B cell (primary cell): ENCODE measurements at regions not wholly inside any gene's neighbourhood (a gene's known extent, or its start where the extent isn't known, plus 50 kb on each side); places are given as distances from the start of the nearest gene placed in this dataset.

Source experiments
- ATAC-seq: fragments of 200-7000 bp; cut with Tn5 transposase; one replicate; pipeline ENCODE4 v1.10.0; 2021; ENCODE audit warnings: low read depth, mild to moderate bottlenecking, moderate number of reproducible peaks, moderate library complexity
- CTCF ChIA-PET: fragments of 350-600 bp; sonication (Branson Sonifier 250); formaldehyde crosslinking; loops from one replicate; lab custom pipeline; 2021; ENCODE audit warnings: antibody characterized with exemption, inconsistent platforms; lab: Charles Lee
- POLR2A ChIA-PET: fragments of 350-600 bp; sonication (Branson Sonifier 250); formaldehyde crosslinking; loops from one replicate; lab custom pipeline; 2021; ENCODE audit warnings: antibody characterized with exemption; lab: Charles Lee
- DNase-seq: peaks from one replicate; pipeline ENCODE4 v3.0.0; 2013
- H2AFZ ChIP-seq: 2 replicates; pipeline ENCODE4 v1.6.1; 2012; ENCODE audit warnings: mild to moderate bottlenecking, low read depth, low read length; ENCODE audit not compliant: insufficient read depth, poor library complexity, severe bottlenecking
- H3K27ac ChIP-seq, 2 donors: 1 replicate in 1 of 2; 2 replicates in 1 of 2; pipeline ENCODE4 v1.5.1; 2012 to 2013; ENCODE audit warnings: low read length in 2 of 2, mild to moderate bottlenecking in 2 of 2, moderate library complexity in 1 of 2
- H3K27me3 ChIP-seq, 4 experiments: fragments of 200-600 bp in 1 of 4; sonication (generic) in 1 of 4; replicated peaks in 1 of 4; 1 replicate in 2 of 4; 2 replicates in 2 of 4; pipeline versions ENCODE4 v1.6.1 to v1.7.0; 2013 to 2016; ENCODE audit warnings: low read length in 3 of 4, mild to moderate bottlenecking in 2 of 4, mixed read lengths in 1 of 4, moderate library complexity in 1 of 4; ENCODE audit not compliant: insufficient read depth in 4 of 4, control insufficient read depth in 3 of 4; ENCODE audit errors: control extremely low read depth in 1 of 4
- H3K36me3 ChIP-seq, 2 experiments: replicated peaks in 1 of 2; 1 replicate in 1 of 2; 2 replicates in 1 of 2; pipeline versions ENCODE4 v1.6.1 to v1.7.1; 2013; ENCODE audit warnings: low read length in 1 of 2; ENCODE audit not compliant: insufficient read depth in 2 of 2, control insufficient read depth in 1 of 2; ENCODE audit errors: control extremely low read depth in 1 of 2, extremely low read depth in 1 of 2
- H3K4me1 ChIP-seq, 2 donors: fragments of 200-600 bp in 1 of 2; sonication (generic) in 1 of 2; 1 replicate in 1 of 2; 2 replicates in 1 of 2; pipeline versions ENCODE4 v1.5.1 to v1.6.1; 2013 to 2017; ENCODE audit warnings: low read length in 2 of 2; ENCODE audit not compliant: control insufficient read depth in 2 of 2, insufficient read depth in 2 of 2
- H3K4me2 ChIP-seq: replicated peaks from 2 replicates; pipeline ENCODE3; 2012; ENCODE audit warnings: mild to moderate bottlenecking, low read depth, low read length; ENCODE audit not compliant: poor library complexity, severe bottlenecking
- H3K4me3 ChIP-seq, 5 experiments: fragments of 200-600 bp in 1 of 5; sonication (generic) in 1 of 5; 1 replicate in 3 of 5; 2 replicates in 2 of 5; pipeline versions ENCODE4 v1.5.1 to v1.7.0; 2011 to 2016; ENCODE audit warnings: low read length in 4 of 5, mild to moderate bottlenecking in 4 of 5, low read depth in 2 of 5, control low read depth in 1 of 5, moderate library complexity in 1 of 5; ENCODE audit not compliant: insufficient read depth in 1 of 5; ENCODE audit errors: control extremely low read depth in 1 of 5, extremely low read depth in 1 of 5
- H3K79me2 ChIP-seq: fragments of 200-600 bp; sonication (generic); one replicate; pipeline ENCODE4 v1.6.0; 2016; ENCODE audit warnings: low read length; ENCODE audit not compliant: control insufficient read depth, insufficient read depth
- H3K9ac ChIP-seq: fragments of 200-600 bp; sonication (generic); 2 replicates; pipeline ENCODE4 v1.6.1; 2017; ENCODE audit warnings: mild to moderate bottlenecking, low read length, moderate library complexity
- H3K9me3 ChIP-seq, 3 donors: one replicate each; pipeline versions ENCODE4 v1.6.1 to v1.7.1; 2013; ENCODE audit warnings: low read length in 2 of 3; ENCODE audit not compliant: control insufficient read depth in 2 of 3, insufficient read depth in 1 of 3; ENCODE audit errors: control extremely low read depth in 1 of 3
- H4K20me1 ChIP-seq: 2 replicates; pipeline ENCODE4 v1.6.0; 2012; ENCODE audit warnings: mild to moderate bottlenecking, low read length; ENCODE audit not compliant: insufficient read depth, control insufficient read depth, poor library complexity, severe bottlenecking
- H3K27ac Mint-ChIP-seq: one replicate; pipeline ENCODE4 v1.8.0; 2021; ENCODE audit warnings: mixed read lengths
- H3K27me3 Mint-ChIP-seq: one replicate; pipeline ENCODE4 v1.8.0; 2021; ENCODE audit warnings: mixed read lengths
- H3K4me1 Mint-ChIP-seq: one replicate; pipeline ENCODE4 v1.8.0; 2021; ENCODE audit warnings: mixed read lengths
- H3K4me3 Mint-ChIP-seq: one replicate; pipeline ENCODE4 v1.8.0; 2021; ENCODE audit warnings: mixed read lengths
- H3K9me3 Mint-ChIP-seq: one replicate; pipeline ENCODE4 v1.8.0; 2022; ENCODE audit warnings: mixed read lengths; ENCODE audit not compliant: insufficient read depth
- EZH2 ChIP-seq: IDR thresholded peaks from 2 replicates; pipeline ENCODE4 v1.6.1; 2012; ENCODE audit warnings: borderline replicate concordance, low read depth, mild to moderate bottlenecking, moderate library complexity, low read length; ENCODE audit not compliant: insufficient read depth, poor library complexity, severe bottlenecking
- WGBS: methylation state at CpG from one replicate; pipeline ENCODE4 v1.1.5; 2013; ENCODE audit warnings: missing lambda C conversion rate; ENCODE audit not compliant: insufficient coverage; 5-methylcytosine and 5-hydroxymethylcytosine counted together
- intact Hi-C: fragments of 100-400 bp; cut with micrococcal nuclease; formaldehyde crosslinking; loops from one replicate; pipeline ENCODE4 v1.10.0; 2022
- TF ChIP-seq, protein P1 (sequence below): fragments of 200-600 bp; IDR thresholded peaks from one replicate; pipeline ENCODE4 v1.8.0; 2022; ENCODE audit warnings: antibody characterized with exemption, mild to moderate bottlenecking

DNA sequence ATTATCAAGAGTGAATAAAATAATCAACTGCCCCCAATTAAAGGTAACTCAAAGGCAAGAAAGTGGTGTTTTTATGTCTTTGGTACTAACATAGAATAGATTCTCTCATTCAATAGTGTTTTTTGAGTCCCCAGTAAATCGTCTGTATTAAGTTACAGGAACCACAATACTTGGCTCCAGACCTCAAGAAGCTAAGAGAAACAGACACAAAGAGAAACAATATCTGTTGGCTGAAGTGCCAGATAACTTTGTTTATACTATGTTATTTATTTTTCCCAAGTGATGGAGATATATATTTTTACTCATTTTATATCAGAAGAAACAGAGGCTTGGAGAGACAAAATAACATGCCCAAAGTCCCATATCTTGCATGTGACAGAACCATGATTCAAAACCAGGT, 201.7 kb upstream of the HNRNPA3 start:
- peaks cover 14% of the 10 kb centered on the region for H3K27me3 Mint-ChIP-seq
- Histone ChIP-seq H3K79me2 (no peaks in the 10 kb centered on the region), H3K36me3 (no peaks in the 10 kb centered on the region), H3K27me3 (peaks cover 0 to 8% (median 0%) of the 10 kb centered on the region in 4 experiments), H4K20me1 (no peaks in the 10 kb centered on the region), H3K9ac (no peak overlapping the region), H3K27ac (no peak overlapping the region), H3K4me1 (no peaks in the 10 kb centered on the region), H3K4me3 (no peak overlapping the region), H2AFZ (no peak overlapping the region), H3K9me3 (peaks cover 0 to 5% (median 0%) of the 10 kb centered on the region in 3 donors), H3K4me2 (no peak overlapping the region)
- DNase-seq (no peak), ATAC-seq (no peak)
- ChIA-PET CTCF (no interaction called here), POLR2A (no interaction called here)
- H3K4me1 Mint-ChIP-seq = peaks cover 4% of the 10 kb centered on the region
- intact Hi-C loops = no loop called here
- no peak overlapping the region for H3K4me3 Mint-ChIP-seq
- no CpG with 5 or more reads among the region's 1 CpG for WGBS
- H3K9me3 Mint-ChIP-seq = no peaks in the 10 kb centered on the region
- TF ChIP-seq, protein P1, sequence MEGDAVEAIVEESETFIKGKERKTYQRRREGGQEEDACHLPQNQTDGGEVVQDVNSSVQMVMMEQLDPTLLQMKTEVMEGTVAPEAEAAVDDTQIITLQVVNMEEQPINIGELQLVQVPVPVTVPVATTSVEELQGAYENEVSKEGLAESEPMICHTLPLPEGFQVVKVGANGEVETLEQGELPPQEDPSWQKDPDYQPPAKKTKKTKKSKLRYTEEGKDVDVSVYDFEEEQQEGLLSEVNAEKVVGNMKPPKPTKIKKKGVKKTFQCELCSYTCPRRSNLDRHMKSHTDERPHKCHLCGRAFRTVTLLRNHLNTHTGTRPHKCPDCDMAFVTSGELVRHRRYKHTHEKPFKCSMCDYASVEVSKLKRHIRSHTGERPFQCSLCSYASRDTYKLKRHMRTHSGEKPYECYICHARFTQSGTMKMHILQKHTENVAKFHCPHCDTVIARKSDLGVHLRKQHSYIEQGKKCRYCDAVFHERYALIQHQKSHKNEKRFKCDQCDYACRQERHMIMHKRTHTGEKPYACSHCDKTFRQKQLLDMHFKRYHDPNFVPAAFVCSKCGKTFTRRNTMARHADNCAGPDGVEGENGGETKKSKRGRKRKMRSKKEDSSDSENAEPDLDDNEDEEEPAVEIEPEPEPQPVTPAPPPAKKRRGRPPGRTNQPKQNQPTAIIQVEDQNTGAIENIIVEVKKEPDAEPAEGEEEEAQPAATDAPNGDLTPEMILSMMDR = no peak
- no peak for TF ChIP-seq EZH2
- no peak overlapping the region for H3K27ac Mint-ChIP-seq

DNA sequence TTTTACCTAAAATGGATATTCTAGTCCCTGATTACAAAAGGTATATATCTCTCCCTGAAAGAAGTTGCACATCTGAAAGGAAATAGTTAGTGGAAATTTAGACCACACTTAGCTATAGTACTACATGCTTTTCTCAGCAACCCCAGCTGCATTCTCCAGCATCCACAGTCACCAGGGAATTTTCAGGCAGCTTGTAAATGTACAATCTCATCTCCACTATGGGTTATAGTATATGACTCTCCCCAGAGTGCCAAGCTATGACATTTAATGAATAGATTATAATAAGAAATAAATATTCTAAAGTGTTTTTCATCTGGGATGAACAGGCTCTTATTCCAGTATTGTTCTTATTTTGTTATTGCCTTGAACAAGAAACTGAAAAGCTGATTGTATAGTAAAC, 197.6 kb upstream of the HNRNPA3 start:
- Histone ChIP-seq H3K27me3 (peaks cover 0 to 3% (median 0%) of the 10 kb centered on the region in 4 experiments), H3K4me3 (no peak overlapping the region), H2AFZ (no peak overlapping the region), H3K4me1 (no peaks in the 10 kb centered on the region), H3K27ac (no peak overlapping the region), H3K9ac (no peak overlapping the region), H4K20me1 (no peaks in the 10 kb centered on the region), H3K9me3 (no peaks in the 10 kb centered on the region), H3K36me3 (no peaks in the 10 kb centered on the region), H3K4me2 (no peak overlapping the region), H3K79me2 (no peaks in the 10 kb centered on the region)
- Mint-ChIP-seq H3K4me1 (no peaks in the 10 kb centered on the region), H3K9me3 (no peaks in the 10 kb centered on the region), H3K4me3 (no peak overlapping the region), H3K27me3 (peaks cover 23% of the 10 kb centered on the region), H3K27ac (no peak overlapping the region)
- TF ChIP-seq, protein P1 = no peak
- TF ChIP-seq EZH2 = no peak
- no peak for ATAC-seq
- intact Hi-C loops = no loop called here
- ChIA-PET POLR2A (interaction anchor here (0.8 kb wide), 1 partner anchor 81 kb away, joined by 3 read pairs; no protein-coding TSS in a partner anchor), CTCF (no interaction called here)
- no peak for DNase-seq
